Activated T-cell treated with anti-CD3 and anti-CD28 coated beads, Interleukin-2, amount 50 U/mL, for 72 hours (primary cell): ENCODE measurements at regions not wholly inside any gene's neighbourhood (a gene's known extent, or its start where the extent isn't known, plus 50 kb on each side); places are given as distances from the start of the nearest gene placed in this dataset.
"Not testable (repeated sequence)": the region's sequence is repeated elsewhere in the genome, so short reads cannot be mapped to it uniquely, and the experiment has no call there.

ENCODE experiments used
- ATAC-seq, 2 donors: fragments of 150-1000 bp; cut with Tn5 transposase; replicated peaks in 1 of 2; 2 replicates each; pipeline ENCODE4 v1.10.0; 2021; ENCODE audit warnings: moderate library complexity in 2 of 2, mild to moderate bottlenecking in 1 of 2
- DNase-seq, 2 donors: peaks; one replicate each; pipeline ENCODE4 v3.0.0; 2021 to 2022; ENCODE audit warnings: mixed read lengths in 1 of 2
- H3K27ac Mint-ChIP-seq: one replicate; pipeline ENCODE4 v1.8.0; 2022; ENCODE audit warnings: mild to moderate bottlenecking, moderate library complexity, mixed read lengths
- H3K27me3 Mint-ChIP-seq: one replicate; pipeline ENCODE4 v1.8.0; 2022; ENCODE audit warnings: low read depth, mixed read lengths
- H3K36me3 Mint-ChIP-seq, 2 donors: one replicate each; pipeline ENCODE4 v1.8.0; 2022; ENCODE audit warnings: mixed read lengths in 2 of 2, mild to moderate bottlenecking in 1 of 2; ENCODE audit not compliant: insufficient read depth in 2 of 2
- H3K4me1 Mint-ChIP-seq: one replicate; pipeline ENCODE4 v1.8.0; 2022; ENCODE audit warnings: low read depth, mixed read lengths
- H3K4me3 Mint-ChIP-seq, 2 donors: one replicate each; pipeline ENCODE4 v1.8.0; 2022; ENCODE audit warnings: mild to moderate bottlenecking in 2 of 2, mixed read lengths in 2 of 2, moderate library complexity in 2 of 2
- H3K9me3 Mint-ChIP-seq, 2 donors: one replicate each; pipeline ENCODE4 v1.8.0; 2022; ENCODE audit warnings: mixed read lengths in 2 of 2

DNA sequence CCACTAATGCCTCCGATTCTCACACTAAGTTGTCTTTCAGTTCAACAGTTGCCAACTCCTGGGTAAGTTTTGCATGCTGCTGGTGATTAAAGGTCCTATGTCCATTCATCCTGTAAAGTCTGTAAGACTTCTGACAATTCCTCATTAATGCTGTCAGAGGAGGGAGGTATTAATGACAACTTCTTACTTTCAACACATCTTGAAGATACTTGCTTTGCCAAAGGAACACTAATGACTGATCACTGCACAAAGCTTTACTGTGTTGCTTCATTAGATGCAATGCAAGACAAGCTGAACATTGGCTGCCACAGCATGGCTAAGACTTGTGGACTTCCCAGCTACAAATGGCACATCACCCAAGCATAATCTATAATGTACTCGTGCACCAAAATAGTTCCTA lies 114.6 kb upstream of the PRDX6 start:
- Mint-ChIP-seq H3K27me3 (no peaks in the 10 kb centered on the region), H3K9me3 (peaks cover 0 to 1% of the 10 kb centered on the region in 2 donors), H3K4me3 (no peak overlapping the region), H3K4me1 (peaks cover 9% of the 10 kb centered on the region), H3K27ac (no peak overlapping the region), H3K36me3 (no peaks in the 10 kb centered on the region)
- no peak for ATAC-seq
- no peak for DNase-seq

DNA sequence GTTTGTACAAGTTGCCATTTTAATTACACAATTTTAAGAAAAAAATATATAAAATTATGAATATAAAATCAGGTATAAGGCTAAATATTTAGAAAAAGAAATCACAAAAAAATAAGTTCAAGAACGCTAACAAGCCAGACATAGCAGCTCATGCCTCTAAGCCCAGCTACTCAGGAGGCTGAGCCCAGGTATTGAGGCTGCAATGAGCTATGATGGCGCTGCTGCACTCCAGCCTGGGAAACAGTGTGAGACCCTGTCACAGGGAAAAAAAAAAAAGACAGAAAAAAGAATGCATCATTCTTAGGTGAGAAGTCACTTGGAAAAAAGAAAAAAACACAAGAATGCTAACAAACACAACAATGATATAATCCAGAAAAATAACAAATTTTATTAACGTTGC lies 112.3 kb upstream of the PRDX6 start:
- H3K4me3 Mint-ChIP-seq = no peak overlapping the region
- H3K9me3 Mint-ChIP-seq = peaks cover 1% of the 10 kb centered on the region in 2 donors
- DNase-seq = no peak
- no peak overlapping the region for H3K27ac Mint-ChIP-seq
- no peaks in the 10 kb centered on the region for H3K36me3 Mint-ChIP-seq
- H3K4me1 Mint-ChIP-seq = peaks cover 9% of the 10 kb centered on the region
- ATAC-seq = no peak
- no peaks in the 10 kb centered on the region for H3K27me3 Mint-ChIP-seq

DNA sequence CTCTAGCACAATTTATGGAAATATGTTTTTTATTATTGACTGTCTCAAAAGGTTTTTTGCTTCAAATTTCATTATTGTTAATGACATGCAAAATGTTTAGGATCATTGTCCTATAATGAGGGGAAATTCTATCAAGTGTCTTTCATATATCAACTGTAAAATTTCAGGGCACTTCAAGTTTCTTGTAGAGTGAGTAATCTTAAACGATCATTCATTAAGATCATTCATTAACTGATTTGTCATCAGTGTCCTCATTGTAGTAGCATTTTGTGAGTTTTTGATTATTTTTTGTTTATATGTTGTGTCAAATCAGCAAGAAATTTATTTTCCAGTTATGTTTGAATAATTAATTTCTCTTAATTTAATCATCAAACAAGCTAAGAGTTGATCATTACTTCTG lies 111.8 kb upstream of the PRDX6 start:
- Mint-ChIP-seq H3K4me1 (peaks cover 8% of the 10 kb centered on the region), H3K4me3 (no peak overlapping the region), H3K27me3 (no peaks in the 10 kb centered on the region)

DNA sequence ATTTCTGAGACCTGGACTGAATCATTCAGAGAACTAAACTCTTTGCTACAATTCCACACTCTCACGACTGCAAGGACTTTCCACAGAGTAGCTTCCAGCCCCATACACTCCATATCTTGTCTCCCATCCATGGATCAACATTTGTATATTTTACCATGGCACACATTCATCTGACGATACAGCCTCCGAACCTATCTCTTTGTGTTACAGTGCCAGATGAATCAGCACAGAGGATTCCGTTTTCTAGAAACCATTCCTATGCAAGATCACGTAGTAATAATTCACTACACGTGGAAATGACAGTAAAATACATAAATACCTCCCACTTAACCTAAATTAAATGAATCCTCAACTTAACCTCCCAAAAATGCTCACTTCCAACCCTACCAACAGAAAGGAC lies 110.0 kb upstream of the PRDX6 start:
- DNase-seq = no peak
- H3K9me3 Mint-ChIP-seq = peaks cover 1% of the 10 kb centered on the region in 2 donors
- H3K27ac Mint-ChIP-seq = no peak overlapping the region
- H3K27me3 Mint-ChIP-seq = no peaks in the 10 kb centered on the region
- no peak for ATAC-seq
- H3K4me1 Mint-ChIP-seq = no peaks in the 10 kb centered on the region
- no peak overlapping the region for H3K4me3 Mint-ChIP-seq
- H3K36me3 Mint-ChIP-seq = no peaks in the 10 kb centered on the region

More for the DNA sequence above, 111.8 kb upstream of the PRDX6 start:
- Mint-ChIP-seq H3K9me3 (peaks cover 1% of the 10 kb centered on the region in 2 donors), H3K27ac (no peak overlapping the region), H3K36me3 (no peaks in the 10 kb centered on the region)
- DNase-seq = no peak
- no peak for ATAC-seq

GRCh38 chr1:173370586-173370985 lies 106.5 kb upstream of the PRDX6 start:
- H3K36me3 Mint-ChIP-seq, H3K27me3 Mint-ChIP-seq, ATAC-seq, H3K27ac Mint-ChIP-seq, H3K9me3 Mint-ChIP-seq, H3K4me3 Mint-ChIP-seq, DNase-seq, H3K4me1 Mint-ChIP-seq: not testable (repeated sequence)

DNA sequence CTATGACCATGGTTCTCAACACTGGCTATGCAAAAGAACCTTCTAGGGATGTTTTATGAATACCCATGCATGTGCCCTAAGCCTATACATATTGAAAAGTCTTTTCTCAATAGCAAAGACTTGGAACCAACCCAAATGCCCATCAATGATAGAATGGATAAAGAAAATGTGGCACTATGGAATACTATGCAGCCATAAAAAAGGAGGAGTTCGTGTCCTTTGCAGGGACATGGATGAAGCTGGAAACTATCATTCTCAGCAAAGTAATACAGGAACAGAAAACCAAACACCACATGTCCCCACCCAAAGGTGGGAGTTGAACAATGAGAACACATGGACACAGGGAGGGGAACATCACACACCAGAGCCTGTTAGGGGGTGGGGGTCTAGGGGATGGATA lies 101.1 kb upstream of the PRDX6 start:
- DNase-seq, H3K27me3 Mint-ChIP-seq, H3K4me1 Mint-ChIP-seq, H3K27ac Mint-ChIP-seq, H3K4me3 Mint-ChIP-seq, ATAC-seq: not testable (repeated sequence)
- Mint-ChIP-seq H3K9me3 (peaks cover 11 to 14% of the 10 kb centered on the region in 2 donors), H3K36me3 (peaks cover 9 to 11% of the 10 kb centered on the region in 2 donors)

GRCh38 chr1:173377266-173377665 lies 99.9 kb upstream of the PRDX6 start:
- Mint-ChIP-seq H3K4me1 (no peaks in the 10 kb centered on the region), H3K9me3 (peaks cover 11 to 14% of the 10 kb centered on the region in 2 donors), H3K4me3 (no peak overlapping the region), H3K27me3 (no peaks in the 10 kb centered on the region), H3K36me3 (peaks cover 9 to 11% of the 10 kb centered on the region in 2 donors), H3K27ac (no peak overlapping the region)
- ATAC-seq = no peak
- DNase-seq = no peak

DNA sequence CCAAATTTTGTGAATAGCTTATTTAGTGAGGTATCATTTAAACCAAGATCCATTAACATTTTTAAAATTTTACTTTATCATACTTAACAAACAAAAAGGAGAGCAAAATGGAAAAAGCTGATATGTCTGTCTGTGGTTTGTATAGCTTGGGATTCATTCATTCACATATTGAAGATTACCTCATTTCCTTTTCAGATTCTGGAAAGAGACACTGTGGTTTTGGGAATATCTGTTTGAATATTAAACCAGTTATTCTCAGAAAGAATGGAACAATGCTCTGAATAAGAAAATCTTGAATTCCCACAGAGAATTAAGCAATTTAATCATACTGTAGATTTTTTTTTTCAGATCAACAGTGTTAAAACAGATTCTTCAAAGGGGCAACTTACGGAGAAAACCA lies 93.8 kb upstream of the PRDX6 start:
- peaks cover 0 to 3% of the 10 kb centered on the region in 2 donors for H3K36me3 Mint-ChIP-seq
- H3K4me3 Mint-ChIP-seq = no peak overlapping the region
- no peaks in the 10 kb centered on the region for H3K4me1 Mint-ChIP-seq
- H3K27me3 Mint-ChIP-seq = no peaks in the 10 kb centered on the region
- DNase-seq = no peak
- ATAC-seq = no peak
- no peak overlapping the region for H3K27ac Mint-ChIP-seq
- H3K9me3 Mint-ChIP-seq = peaks cover 0 to 5% of the 10 kb centered on the region in 2 donors

DNA sequence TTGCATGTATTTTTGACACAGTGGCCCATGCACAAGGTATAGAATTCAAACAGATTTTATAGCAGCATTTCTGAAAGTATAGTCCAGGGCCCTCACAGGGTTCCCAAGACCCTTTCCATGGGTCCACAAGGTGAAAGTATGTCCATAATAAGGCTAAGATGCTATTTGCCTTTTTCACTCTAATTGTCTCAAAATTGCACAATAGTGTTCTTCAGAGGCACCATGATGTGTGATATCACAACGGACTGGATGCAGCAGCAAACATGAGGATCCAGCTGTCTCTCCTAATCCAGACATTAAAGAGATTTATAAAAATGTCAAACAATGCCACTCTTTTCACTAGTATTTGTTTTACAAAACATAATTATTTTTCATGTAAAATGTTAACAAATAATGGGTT lies 88.8 kb upstream of the PRDX6 start:
- ATAC-seq = no peak
- H3K27ac Mint-ChIP-seq = no peak overlapping the region
- H3K4me3 Mint-ChIP-seq = no peak overlapping the region
- H3K27me3 Mint-ChIP-seq = no peaks in the 10 kb centered on the region
- no peaks in the 10 kb centered on the region for H3K9me3 Mint-ChIP-seq
- DNase-seq = no peak
- H3K36me3 Mint-ChIP-seq = no peaks in the 10 kb centered on the region
- H3K4me1 Mint-ChIP-seq = no peaks in the 10 kb centered on the region

- Mint-ChIP-seq H3K27me3 (no peaks in the 10 kb centered on the region), H3K27ac (no peak overlapping the region), H3K36me3 (no peaks in the 10 kb centered on the region), H3K4me3 (no peak overlapping the region), H3K4me1 (no peaks in the 10 kb centered on the region), H3K9me3 (no peaks in the 10 kb centered on the region)
- DNase-seq (no peak), ATAC-seq (no peak)
Measured at GRCh38 chr1:173392895-173393658, 84.1 kb upstream of the PRDX6 start.

GRCh38 chr1:173393659-173394000 lies 83.5 kb upstream of the PRDX6 start:
- Mint-ChIP-seq H3K9me3 (no peaks in the 10 kb centered on the region), H3K4me1 (no peaks in the 10 kb centered on the region), H3K27ac (no peak overlapping the region), H3K4me3 (no peak overlapping the region), H3K27me3 (no peaks in the 10 kb centered on the region), H3K36me3 (no peaks in the 10 kb centered on the region)
- DNase-seq (no peak), ATAC-seq (no peak)

- H3K36me3 Mint-ChIP-seq, H3K27me3 Mint-ChIP-seq, H3K4me3 Mint-ChIP-seq, DNase-seq, H3K4me1 Mint-ChIP-seq, ATAC-seq, H3K27ac Mint-ChIP-seq, H3K9me3 Mint-ChIP-seq: not testable (repeated sequence)
Measured at GRCh38 chr1:173394813-173395212, 82.3 kb upstream of the PRDX6 start.

DNA sequence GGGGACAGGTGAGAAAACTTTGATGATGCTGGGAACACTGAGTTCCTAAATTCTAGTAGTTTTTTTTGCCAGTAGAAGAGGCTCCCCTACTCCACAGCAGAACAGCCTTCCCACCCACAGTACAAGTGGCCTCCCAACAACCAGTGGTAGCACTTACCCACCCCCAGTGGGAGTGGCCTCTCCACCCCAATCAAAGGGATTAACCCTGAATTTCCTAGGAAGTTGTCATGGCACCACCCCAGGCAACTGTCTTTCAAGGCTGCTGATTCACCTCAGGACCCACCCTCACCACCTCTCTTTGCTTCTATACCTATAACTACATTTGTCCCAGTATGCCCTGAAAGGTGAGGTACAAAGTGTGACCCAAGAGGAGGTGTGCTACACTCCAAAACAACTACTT lies 81.4 kb upstream of the PRDX6 start:
- Mint-ChIP-seq H3K4me1 (no peaks in the 10 kb centered on the region), H3K9me3 (no peaks in the 10 kb centered on the region), H3K36me3 (no peaks in the 10 kb centered on the region), H3K4me3 (no peak overlapping the region), H3K27me3 (no peaks in the 10 kb centered on the region), H3K27ac (no peak overlapping the region)
- ATAC-seq (no peak), DNase-seq (no peak)

- no peak overlapping the region for H3K27ac Mint-ChIP-seq
- no peaks in the 10 kb centered on the region for H3K36me3 Mint-ChIP-seq
- no peak for ATAC-seq
- no peaks in the 10 kb centered on the region for H3K27me3 Mint-ChIP-seq
- H3K9me3 Mint-ChIP-seq = no peaks in the 10 kb centered on the region
- peaks cover under 1% of the 10 kb centered on the region for H3K4me1 Mint-ChIP-seq
- no peak overlapping the region for H3K4me3 Mint-ChIP-seq
- DNase-seq = no peak
Measured at GRCh38 chr1:173400387-173400995, 76.6 kb upstream of the PRDX6 start.
